Stimulated activated naive CD8-positive, alpha-beta T cell treated with anti-CD3 and anti-CD28 coated beads, Interleukin-15, amount 100 ng/mL, for 72 hours (primary cell): ENCODE measurements at regions not wholly inside any gene's neighbourhood (a gene's known extent, or its start where the extent isn't known, plus 50 kb on each side); places are given as distances from the start of the nearest gene placed in this dataset.
A peak's percentile ranks its signal among the peaks of the same experiment; 100 is the strongest.
"Not testable (repeated sequence)": the region's sequence is repeated elsewhere in the genome, so short reads cannot be mapped to it uniquely, and the experiment has no call there.

Experiments used
- ATAC-seq: fragments of 150-1000 bp; cut with Tn5 transposase; 2 replicates; pipeline ENCODE4 v1.10.0; 2021; ENCODE audit warnings: mild to moderate bottlenecking, moderate library complexity
- DNase-seq, 2 donors: peaks; one replicate each; pipeline ENCODE4 v3.0.0; 2021 to 2022
- H3K27ac Mint-ChIP-seq, 2 donors: one replicate each; pipeline ENCODE4 v1.8.0; 2022; ENCODE audit warnings: mild to moderate bottlenecking in 2 of 2, mixed read lengths in 2 of 2, moderate library complexity in 2 of 2
- H3K27me3 Mint-ChIP-seq: one replicate; pipeline ENCODE4 v1.8.0; 2022; ENCODE audit warnings: mixed read lengths
- H3K4me1 Mint-ChIP-seq: one replicate; pipeline ENCODE4 v1.8.0; 2022; ENCODE audit warnings: mild to moderate bottlenecking, mixed read lengths
- H3K4me3 Mint-ChIP-seq, 2 donors: one replicate each; pipeline ENCODE4 v1.8.0; 2022; ENCODE audit warnings: mild to moderate bottlenecking in 2 of 2, mixed read lengths in 2 of 2, moderate library complexity in 1 of 2
- H3K9me3 Mint-ChIP-seq, 2 donors: one replicate each; pipeline ENCODE4 v1.8.0; 2022; ENCODE audit warnings: mixed read lengths in 2 of 2

DNA sequence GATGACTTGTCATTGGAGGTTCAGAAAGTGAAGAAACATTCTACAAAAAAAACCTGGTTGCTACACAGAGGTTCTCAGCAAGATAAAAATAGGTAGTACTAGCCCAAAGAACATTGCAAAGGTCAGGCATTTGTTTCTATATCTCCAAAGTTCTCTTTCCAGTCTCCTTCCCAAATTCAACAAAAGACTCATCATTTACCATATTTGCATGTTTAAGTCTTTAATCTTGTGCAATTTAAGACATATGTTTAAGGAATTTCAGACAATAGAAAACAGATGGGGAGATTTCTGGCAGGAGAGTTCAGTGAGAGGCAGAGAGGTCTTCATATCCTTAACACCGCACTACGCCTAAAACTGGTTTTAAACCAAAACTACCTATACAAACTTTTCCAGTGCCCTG lies 173.8 kb upstream of the THBS1 start:
- DNase-seq: no peak
- H3K4me3 Mint-ChIP-seq: no peak overlapping the region
- H3K4me1 Mint-ChIP-seq: peaks cover 14% of the 10 kb centered on the region
- no peak overlapping the region for H3K27ac Mint-ChIP-seq
- peaks cover 21% of the 10 kb centered on the region for H3K27me3 Mint-ChIP-seq
- H3K9me3 Mint-ChIP-seq: peaks cover 0 to 7% of the 10 kb centered on the region in 2 donors
- no peak for ATAC-seq

GRCh38 chr15:39409876-39410530 lies 170.9 kb upstream of the THBS1 start:
- no peak for ATAC-seq
- no peak overlapping the region for H3K4me3 Mint-ChIP-seq
- DNase-seq: no peak
- peaks cover 0 to 7% of the 10 kb centered on the region in 2 donors for H3K9me3 Mint-ChIP-seq
- H3K4me1 Mint-ChIP-seq: peaks cover 20% of the 10 kb centered on the region
- H3K27me3 Mint-ChIP-seq: peaks cover 42% of the 10 kb centered on the region
- H3K27ac Mint-ChIP-seq: no peak overlapping the region

DNA sequence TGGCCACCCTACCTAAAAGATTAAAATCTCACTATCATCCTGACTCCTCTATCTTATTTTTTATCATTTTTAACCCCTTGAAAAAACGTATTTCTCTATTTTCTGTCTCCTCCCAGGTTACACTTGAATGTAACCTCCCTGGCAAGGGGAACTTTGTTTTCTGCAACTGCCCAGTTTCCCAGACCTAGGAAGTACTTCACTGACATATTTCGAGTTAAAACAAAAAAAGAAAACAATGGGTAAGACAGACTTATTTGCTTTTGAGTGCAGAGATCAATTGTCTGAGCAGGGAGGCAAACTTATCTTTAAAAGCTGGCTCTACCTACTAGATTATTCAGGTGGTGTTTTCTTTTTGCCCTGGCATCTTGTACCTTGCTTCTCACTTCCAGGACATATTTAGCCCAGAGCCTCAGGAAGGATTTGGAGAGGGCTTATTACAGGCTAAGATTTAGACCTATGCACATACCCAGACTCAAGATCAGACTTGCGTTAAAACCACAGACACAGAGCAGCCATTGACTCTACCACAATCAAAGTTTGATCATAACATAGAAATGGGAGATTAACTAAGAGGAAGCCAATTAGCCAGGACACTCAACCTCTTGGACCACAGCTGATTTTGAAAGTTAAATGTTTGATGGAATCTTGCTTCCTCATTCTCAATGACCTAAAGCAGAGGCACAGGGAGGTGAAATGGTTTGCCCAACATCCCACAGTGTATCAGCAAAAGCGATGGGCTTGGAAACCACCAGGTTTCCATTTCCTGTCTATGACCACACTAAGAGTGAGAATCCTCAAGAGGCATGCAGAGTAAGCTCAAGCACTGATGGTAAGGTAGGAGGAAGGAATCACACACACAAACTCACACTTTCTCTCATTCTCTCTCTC lies 169.5 kb upstream of the THBS1 start:
- ATAC-seq (peak; percentile 99), DNase-seq (peak; percentile 15 to 54)
- H3K27ac Mint-ChIP-seq: no peak overlapping the region
- H3K9me3 Mint-ChIP-seq: peaks cover 0 to 8% of the 10 kb centered on the region in 2 donors
- H3K4me1 Mint-ChIP-seq: peaks cover 20% of the 10 kb centered on the region
- peaks cover 48% of the 10 kb centered on the region for H3K27me3 Mint-ChIP-seq
- no peak overlapping the region for H3K4me3 Mint-ChIP-seq

DNA sequence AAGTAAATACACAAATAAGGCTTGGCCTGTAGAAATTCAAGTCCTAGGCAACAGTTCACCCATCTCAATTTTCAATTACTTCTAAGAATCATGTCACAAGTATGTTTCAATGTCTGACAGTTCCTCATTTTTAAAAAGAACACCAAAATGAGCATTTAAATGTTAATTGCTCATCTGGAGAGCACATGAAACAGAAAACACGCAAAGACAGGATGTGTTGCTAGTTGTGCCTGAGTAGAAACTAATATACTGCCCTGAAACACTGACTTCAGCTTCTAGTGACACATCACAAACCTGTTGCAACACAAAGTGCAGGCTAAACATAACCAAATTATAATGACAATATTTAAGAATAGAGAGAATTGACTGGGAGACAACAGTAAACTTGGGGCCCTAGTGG lies 167.3 kb upstream of the THBS1 start:
- H3K27ac Mint-ChIP-seq: no peak overlapping the region
- peaks cover 0 to 14% of the 10 kb centered on the region in 2 donors for H3K9me3 Mint-ChIP-seq
- no peak overlapping the region for H3K4me3 Mint-ChIP-seq
- H3K4me1 Mint-ChIP-seq: peaks cover 20% of the 10 kb centered on the region
- H3K27me3 Mint-ChIP-seq: peaks cover 37% of the 10 kb centered on the region
- ATAC-seq (peak; percentile 41), DNase-seq (no peak)

DNA sequence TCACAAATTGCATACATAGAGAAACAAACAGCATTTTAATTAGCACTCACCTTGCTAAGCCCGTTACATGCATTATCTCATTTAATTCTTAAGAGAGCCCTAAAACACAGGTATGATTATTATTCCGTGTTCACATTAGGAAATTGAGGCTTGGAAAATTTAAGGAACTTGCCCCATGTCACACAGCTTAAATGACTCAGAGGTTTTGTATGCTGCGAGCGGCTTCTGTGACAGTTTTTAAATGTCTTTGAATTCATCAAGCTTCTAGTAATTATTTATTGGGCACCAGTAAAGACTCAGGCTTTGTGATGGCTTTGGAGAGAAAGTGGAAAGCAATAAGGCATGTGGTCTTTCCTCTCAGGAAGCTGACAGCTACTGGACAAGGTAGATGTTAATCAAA lies 166.7 kb upstream of the THBS1 start:
- Mint-ChIP-seq H3K4me1 (peaks cover 20% of the 10 kb centered on the region), H3K4me3 (no peak overlapping the region), H3K27ac (no peak overlapping the region), H3K27me3 (peaks cover 41% of the 10 kb centered on the region), H3K9me3 (peaks cover 0 to 14% of the 10 kb centered on the region in 2 donors)
- DNase-seq: no peak
- no peak for ATAC-seq

DNA sequence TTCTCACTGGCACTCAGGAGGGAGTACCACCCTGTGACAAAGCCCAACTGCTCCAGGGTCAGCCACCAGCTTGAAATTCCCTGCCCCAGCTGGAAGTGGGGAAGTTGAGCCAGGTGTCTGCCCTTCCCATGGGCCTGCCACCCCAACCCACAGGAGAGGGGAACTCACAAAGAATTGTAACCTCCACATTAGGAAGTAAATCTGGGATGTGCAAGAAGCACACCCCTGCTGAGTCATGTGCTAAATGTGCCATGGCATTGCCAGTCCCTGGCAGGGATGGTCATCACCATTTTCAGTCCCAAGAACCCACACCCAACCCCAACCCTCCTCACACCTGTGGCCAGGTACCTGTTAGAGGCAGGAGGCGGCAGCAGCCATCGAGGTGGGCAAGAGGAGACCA lies 165.2 kb upstream of the THBS1 start:
- H3K4me3 Mint-ChIP-seq: no peak overlapping the region
- H3K9me3 Mint-ChIP-seq: peaks cover 0 to 13% of the 10 kb centered on the region in 2 donors
- peaks cover 20% of the 10 kb centered on the region for H3K4me1 Mint-ChIP-seq
- H3K27ac Mint-ChIP-seq: no peak overlapping the region
- peaks cover 53% of the 10 kb centered on the region for H3K27me3 Mint-ChIP-seq
- DNase-seq (no peak), ATAC-seq (no peak)

DNA sequence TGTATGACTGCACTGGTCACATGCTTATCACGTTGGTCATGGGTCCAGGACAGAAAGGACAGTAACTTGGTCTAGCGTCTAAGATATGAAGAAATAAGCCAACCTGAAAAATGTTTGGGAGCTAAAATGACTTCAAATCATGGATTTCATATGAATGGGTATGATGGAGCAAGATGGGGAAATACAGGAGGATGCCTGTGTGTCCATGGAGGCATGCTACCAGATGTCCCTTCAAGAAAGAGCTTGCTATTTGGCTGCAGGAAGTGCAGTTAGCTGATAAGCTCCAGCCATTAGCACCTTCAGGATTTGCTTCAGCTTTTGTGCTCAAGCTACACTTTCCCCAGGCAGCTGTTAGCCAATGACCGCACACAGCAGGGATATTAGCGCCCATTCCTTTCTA lies 164.6 kb upstream of the THBS1 start:
- DNase-seq (no peak), ATAC-seq (no peak)
- H3K27ac Mint-ChIP-seq: no peak overlapping the region
- H3K9me3 Mint-ChIP-seq: peaks cover 0 to 7% of the 10 kb centered on the region in 2 donors
- no peak overlapping the region for H3K4me3 Mint-ChIP-seq
- H3K4me1 Mint-ChIP-seq: peaks cover 14% of the 10 kb centered on the region
- H3K27me3 Mint-ChIP-seq: peaks cover 47% of the 10 kb centered on the region

- H3K4me3 Mint-ChIP-seq: no peak overlapping the region
- ATAC-seq: no peak
- peaks cover 46% of the 10 kb centered on the region for H3K27me3 Mint-ChIP-seq
- peaks cover 0 to 7% of the 10 kb centered on the region in 2 donors for H3K9me3 Mint-ChIP-seq
- peaks cover 1% of the 10 kb centered on the region for H3K4me1 Mint-ChIP-seq
- H3K27ac Mint-ChIP-seq: no peak overlapping the region
- no peak for DNase-seq
These were observed 163.3 kb upstream of the THBS1 start for GRCh38 chr15:39417366-39418134.

GRCh38 chr15:39419651-39420050 lies 161.2 kb upstream of the THBS1 start:
- Mint-ChIP-seq H3K9me3 (peaks cover 0 to 7% of the 10 kb centered on the region in 2 donors), H3K27ac (no peak overlapping the region), H3K27me3 (peaks cover 28% of the 10 kb centered on the region), H3K4me3 (no peak overlapping the region), H3K4me1 (no peaks in the 10 kb centered on the region)
- ATAC-seq (no peak), DNase-seq (no peak)

DNA sequence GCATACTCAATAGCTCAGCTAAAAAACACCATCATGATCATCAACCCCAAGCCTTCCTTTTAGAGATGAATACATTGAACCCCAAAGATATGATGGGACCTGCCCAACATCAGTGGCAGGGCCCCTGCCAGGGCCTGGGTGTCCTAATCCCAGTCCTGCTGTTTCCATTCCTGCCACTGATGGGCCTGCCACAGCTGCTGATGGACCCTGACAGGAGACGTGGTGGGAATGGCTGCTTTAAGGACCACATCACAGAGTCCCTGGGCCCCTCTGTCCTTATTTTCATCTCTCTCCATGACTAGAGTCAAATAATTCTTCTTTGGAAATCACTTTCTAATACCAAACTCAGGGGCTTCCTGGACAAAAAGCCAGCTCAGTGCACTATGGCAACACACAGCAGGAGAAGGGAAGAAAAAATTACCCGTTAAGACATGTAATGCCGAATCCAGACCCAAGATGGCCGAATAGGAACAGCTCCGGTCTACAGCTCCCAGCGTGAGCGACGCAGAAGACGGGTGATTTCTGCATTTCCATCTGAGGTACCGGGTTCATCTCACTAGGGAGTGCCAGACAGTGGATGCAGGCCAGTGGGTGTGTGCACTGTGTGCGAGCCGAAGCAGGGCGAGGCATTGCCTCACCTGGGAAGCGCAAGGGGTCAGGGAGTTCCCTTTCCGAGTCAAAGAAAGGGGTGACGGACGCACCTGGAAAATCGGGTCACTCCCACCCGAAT lies 160.6 kb upstream of the THBS1 start:
- not testable (repeated sequence) for H3K4me1 Mint-ChIP-seq, H3K4me3 Mint-ChIP-seq, H3K27ac Mint-ChIP-seq, DNase-seq, H3K9me3 Mint-ChIP-seq, ATAC-seq
- peaks cover 21% of the 10 kb centered on the region for H3K27me3 Mint-ChIP-seq

GRCh38 chr15:39420853-39421192 lies 160.1 kb upstream of the THBS1 start:
- H3K9me3 Mint-ChIP-seq, H3K27ac Mint-ChIP-seq, H3K4me1 Mint-ChIP-seq, H3K4me3 Mint-ChIP-seq, ATAC-seq, DNase-seq: not testable (repeated sequence)
- H3K27me3 Mint-ChIP-seq: peaks cover 18% of the 10 kb centered on the region

DNA sequence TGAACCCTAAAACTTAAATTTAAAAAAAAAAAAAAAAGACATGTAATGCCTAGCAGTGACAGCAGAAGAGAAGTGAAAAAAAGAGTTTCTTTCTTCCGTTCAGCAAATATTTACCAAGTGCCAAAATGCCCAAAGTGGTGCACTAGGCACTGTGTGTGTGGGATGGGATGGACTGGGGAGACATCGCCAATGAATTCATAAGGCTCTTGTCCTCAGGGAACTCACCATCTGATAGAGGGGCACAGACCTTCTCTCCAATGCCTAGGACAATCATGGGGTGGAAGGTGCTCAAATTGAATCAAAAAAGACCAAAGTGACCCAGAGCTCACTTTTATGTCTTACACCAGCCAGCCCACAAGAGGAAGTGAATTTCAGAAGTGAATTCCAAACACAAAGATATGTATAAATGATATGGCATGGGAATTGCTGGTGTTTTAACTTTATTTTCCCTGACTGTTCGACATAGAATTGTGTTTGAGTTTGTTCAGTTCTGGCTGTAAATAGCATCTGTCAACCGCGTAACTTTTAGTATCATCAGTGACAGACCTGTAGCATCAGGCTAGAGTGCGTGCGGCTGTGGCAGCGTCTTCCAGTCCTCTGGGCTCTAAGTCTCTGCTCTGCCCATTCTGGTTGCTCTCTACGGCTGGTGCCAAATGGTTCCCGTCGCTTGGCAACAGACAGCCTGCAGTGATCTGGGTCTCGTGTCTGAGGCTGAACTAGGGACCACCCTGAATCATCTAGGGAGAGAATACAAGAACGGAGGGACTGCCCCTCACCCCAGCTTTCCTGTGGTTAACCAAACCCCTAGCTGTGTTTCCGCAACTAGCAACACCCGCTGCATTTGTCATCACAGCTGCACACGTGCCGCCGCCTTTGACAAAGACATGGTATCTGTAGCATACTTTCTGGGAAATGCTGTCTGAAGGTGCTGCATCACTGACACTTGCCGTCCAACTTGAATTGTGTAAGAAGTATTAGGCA lies 154.0 kb upstream of the THBS1 start:
- peaks cover 12% of the 10 kb centered on the region for H3K27me3 Mint-ChIP-seq
- H3K9me3 Mint-ChIP-seq: no peaks in the 10 kb centered on the region
- H3K4me1 Mint-ChIP-seq: peaks cover 43% of the 10 kb centered on the region
- ATAC-seq: peak; percentile 97
- peak; percentile 83 to 92 for DNase-seq
- H3K27ac Mint-ChIP-seq: peak overlapping the region; percentile 58 to 77
- peak overlapping the region; percentile 61 to 65 for H3K4me3 Mint-ChIP-seq

DNA sequence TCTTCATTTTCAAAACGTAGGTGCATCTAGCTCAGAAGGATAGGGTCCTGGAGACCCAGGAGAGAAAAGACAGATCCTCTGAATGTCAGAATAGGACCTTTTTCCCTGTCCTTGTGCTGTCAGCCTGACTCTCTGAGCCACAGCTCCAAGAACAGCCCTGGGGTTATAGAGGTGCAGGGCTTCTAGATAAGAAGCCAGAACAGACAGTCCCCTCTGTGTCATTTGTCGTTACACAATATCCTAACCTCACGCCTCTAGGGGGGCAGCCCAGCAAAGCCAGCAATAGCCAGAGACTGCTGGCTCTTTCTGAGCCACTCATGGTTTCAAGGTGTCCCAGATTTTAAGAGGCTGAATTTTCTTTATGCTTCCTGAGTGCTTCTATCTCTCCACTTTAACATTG lies 153.2 kb upstream of the THBS1 start:
- DNase-seq (peak in 1 of 2 donors; percentile 5), ATAC-seq (peak; percentile 21)
- peaks cover 19% of the 10 kb centered on the region for H3K27me3 Mint-ChIP-seq
- H3K9me3 Mint-ChIP-seq: no peaks in the 10 kb centered on the region
- H3K4me1 Mint-ChIP-seq: peaks cover 43% of the 10 kb centered on the region
- H3K4me3 Mint-ChIP-seq: peak overlapping the region in 1 of 2 donors; percentile 35
- peak overlapping the region in 1 of 2 donors; percentile 6 for H3K27ac Mint-ChIP-seq

DNA sequence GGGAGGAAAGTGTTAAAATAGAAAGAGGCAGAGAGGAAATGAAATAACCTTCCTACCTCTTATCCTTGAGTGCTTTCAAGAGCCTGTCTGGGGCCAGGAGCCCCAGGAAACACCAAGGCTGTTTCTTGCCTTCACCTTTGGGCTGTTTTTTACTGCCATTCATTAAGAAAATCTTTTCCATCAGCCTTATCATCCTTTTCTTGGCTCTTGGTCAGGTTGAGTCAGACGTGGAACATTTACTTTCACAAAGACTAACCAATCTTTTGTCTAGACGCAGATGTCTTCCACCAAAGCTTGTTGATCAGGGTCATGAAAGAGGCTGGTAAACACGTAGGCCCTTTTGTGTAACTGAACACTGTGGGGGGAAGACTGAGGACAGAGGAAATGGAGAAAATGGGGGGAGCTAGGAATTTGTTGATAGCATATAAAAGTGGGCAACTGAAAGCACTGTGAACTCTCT lies 151.0 kb upstream of the THBS1 start:
- peak; percentile 20 to 24 for DNase-seq
- Mint-ChIP-seq H3K9me3 (no peaks in the 10 kb centered on the region), H3K4me1 (peaks cover 43% of the 10 kb centered on the region), H3K4me3 (no peak overlapping the region), H3K27ac (peak overlapping the region in 1 of 2 donors; percentile 28), H3K27me3 (peaks cover 34% of the 10 kb centered on the region)
- peak; percentile 44 for ATAC-seq
